H1 (cell line): ENCODE measurements at regions not wholly inside any gene's neighbourhood (a gene's known extent, or its start where the extent isn't known, plus 50 kb on each side); places are given as distances from the start of the nearest gene placed in this dataset.

Source experiments
- CTCF ChIA-PET: fragments of 300-600 bp; sonication (Branson Sonifier 250); formaldehyde crosslinking; loops from one replicate; lab custom pipeline; 2021; ENCODE audit not compliant: partially characterized antibody; lab: Charles Lee
- POLR2A ChIA-PET: fragments of 300-600 bp; sonication (Branson Sonifier 250); formaldehyde crosslinking; loops from one replicate; lab custom pipeline; 2021; ENCODE audit warnings: inconsistent platforms; ENCODE audit not compliant: partially characterized antibody; lab: Charles Lee
- DNase-seq, 2 experiments: peaks; one replicate each; pipeline versions ENCODE4 v3.0.0 to v3.0.0-alpha.2; 2010 to 2022; ENCODE audit warnings: low spot score in 2 of 2, low read depth in 1 of 2, mixed read lengths in 1 of 2
- FAIRE-seq: peaks from 2 replicates; lab custom pipeline; 2011; peaks lifted over from hg19 to GRCh38; lab: Jason Lieb, UNC
- H2AFZ ChIP-seq: 2 replicates; pipeline ENCODE4 v1.8.1; 2012; ENCODE audit warnings: low read length, inconsistent platforms
- H2AK5ac ChIP-seq: 2 replicates; pipeline ENCODE4 v1.6.1; 2013; ENCODE audit warnings: low read depth, low read length
- H2BK120ac ChIP-seq: replicated peaks from 2 replicates; pipeline ENCODE3; 2013; ENCODE audit warnings: low read depth, low read length, inconsistent platforms
- H2BK12ac ChIP-seq: 2 replicates; pipeline ENCODE4 v1.6.1; 2013; ENCODE audit warnings: low read depth, low read length
- H2BK15ac ChIP-seq: 2 replicates; pipeline ENCODE4 v1.6.1; 2013; ENCODE audit warnings: low read length
- H2BK20ac ChIP-seq: 2 replicates; pipeline ENCODE4 v1.6.1; 2013; ENCODE audit warnings: low read length
- H2BK5ac ChIP-seq: 2 replicates; pipeline ENCODE4 v1.6.1; 2013; ENCODE audit warnings: low read depth, low read length
- H3K14ac ChIP-seq: 2 replicates; pipeline ENCODE4 v1.6.1; 2013; ENCODE audit warnings: inconsistent platforms; ENCODE audit not compliant: insufficient read length
- H3K18ac ChIP-seq: 2 replicates; pipeline ENCODE4 v1.6.1; 2013; ENCODE audit warnings: low read length; ENCODE audit errors: extremely low read depth
- H3K23ac ChIP-seq: 2 replicates; pipeline ENCODE4 v1.6.1; 2013; ENCODE audit warnings: inconsistent platforms; ENCODE audit not compliant: insufficient read length
- H3K23me2 ChIP-seq: 2 replicates; pipeline ENCODE4 v1.6.1; 2013; ENCODE audit warnings: low read depth, low read length
- H3K27ac ChIP-seq: 2 replicates; pipeline ENCODE4 v1.6.1; 2011; ENCODE audit warnings: low read depth, low read length, inconsistent platforms
- H3K27me3 ChIP-seq, 4 experiments: replicated peaks in 1 of 4; 1 replicate in 1 of 4; 2 replicates in 3 of 4; pipeline versions ENCODE4 v1.6.1 to v1.8.1; 2011 to 2013; ENCODE audit warnings: low read length in 3 of 4, mild to moderate bottlenecking in 3 of 4, inconsistent platforms in 2 of 4, mixed read lengths in 2 of 4, moderate library complexity in 1 of 4; ENCODE audit not compliant: control insufficient read depth in 3 of 4, insufficient read depth in 3 of 4; ENCODE audit errors: extremely low read depth in 1 of 4
- H3K36me3 ChIP-seq, 4 experiments: 2 replicates each; pipeline versions ENCODE4 v1.6.1 to v1.8.1; 2011 to 2013; ENCODE audit warnings: mild to moderate bottlenecking in 4 of 4, low read length in 3 of 4, moderate library complexity in 2 of 4, control low read depth in 1 of 4, inconsistent platforms in 1 of 4; ENCODE audit not compliant: insufficient read depth in 4 of 4, control insufficient read depth in 2 of 4
- H3K4ac ChIP-seq: replicated peaks from 2 replicates; pipeline ENCODE3; 2013; ENCODE audit warnings: low read length, low read depth, mixed read lengths, inconsistent platforms; ENCODE audit not compliant: insufficient read length
- H3K4me1 ChIP-seq, 4 experiments: replicated peaks in 1 of 4; 1 replicate in 1 of 4; 2 replicates in 3 of 4; pipeline versions ENCODE4 v1.6.1 to v1.8.1; 2011 to 2013; ENCODE audit warnings: low read length in 3 of 4, inconsistent platforms in 2 of 4, mixed read lengths in 1 of 4; ENCODE audit not compliant: insufficient read depth in 4 of 4, control insufficient read depth in 3 of 4
- H3K4me2 ChIP-seq, 2 experiments: 2 replicates each; pipeline versions ENCODE4 v1.6.1 to v1.8.1; 2011 to 2013; ENCODE audit warnings: low read depth in 2 of 2, low read length in 2 of 2, control low read depth in 1 of 2, inconsistent platforms in 1 of 2, mild to moderate bottlenecking in 1 of 2; ENCODE audit not compliant: insufficient read depth in 1 of 2
- H3K4me3 ChIP-seq, 4 experiments: fragments of 200-600, 300-600 bp in 1 of 4; sonication (generic), shearing (Covaris generic), sonication (Bioruptor Twin) in 1 of 4; 2 replicates each; pipeline versions ENCODE4 v1.5.1 to v1.8.1; 2011 to 2016; ENCODE audit warnings: low read length in 4 of 4, low read depth in 3 of 4, control low read depth in 2 of 4, inconsistent platforms in 2 of 4, mild to moderate bottlenecking in 2 of 4, mixed read lengths in 1 of 4, moderate library complexity in 1 of 4; ENCODE audit not compliant: insufficient read depth in 2 of 4; ENCODE audit errors: extremely low read depth in 1 of 4
- H3K56ac ChIP-seq: replicated peaks from 2 replicates; pipeline ENCODE3; 2013; ENCODE audit warnings: low read depth, mild to moderate bottlenecking, mixed read lengths, low read length, inconsistent platforms; ENCODE audit not compliant: insufficient read length
- H3K79me1 ChIP-seq: 2 replicates; pipeline ENCODE4 v1.6.1; 2013; ENCODE audit warnings: low read depth, low read length, control low read depth
- H3K79me2 ChIP-seq, 2 experiments: 2 replicates each; pipeline versions ENCODE4 v1.6.1 to v1.8.1; 2012 to 2013; ENCODE audit warnings: low read length in 2 of 2, mild to moderate bottlenecking in 2 of 2, inconsistent platforms in 1 of 2; ENCODE audit not compliant: insufficient read depth in 2 of 2, control insufficient read depth in 1 of 2
- H3K9ac ChIP-seq, 4 experiments: replicated peaks in 1 of 4; 1 replicate in 1 of 4; 2 replicates in 3 of 4; pipeline versions ENCODE4 v1.6.1 to v1.8.1; 2011 to 2013; ENCODE audit warnings: low read depth in 3 of 4, low read length in 3 of 4, control low read depth in 2 of 4, mild to moderate bottlenecking in 2 of 4, moderate library complexity in 2 of 4, inconsistent platforms in 1 of 4; ENCODE audit errors: extremely low read depth in 1 of 4
- H3K9me3 ChIP-seq, 2 experiments: 2 replicates each; pipeline versions ENCODE4 v1.6.1 to v1.8.1; 2012 to 2013; ENCODE audit warnings: mild to moderate bottlenecking in 2 of 2, moderate library complexity in 2 of 2, control low read depth in 1 of 2, inconsistent platforms in 1 of 2, low read depth in 1 of 2, low read length in 1 of 2, mixed read lengths in 1 of 2; ENCODE audit not compliant: insufficient read depth in 2 of 2
- H4K20me1 ChIP-seq, 2 experiments: replicated peaks in 1 of 2; 2 replicates each; pipeline versions ENCODE3 to v1.8.1; 2011 to 2013; ENCODE audit warnings: inconsistent platforms in 2 of 2, low read length in 2 of 2, mild to moderate bottlenecking in 1 of 2; ENCODE audit not compliant: insufficient read depth in 2 of 2, control insufficient read depth in 1 of 2
- H4K5ac ChIP-seq: 2 replicates; pipeline ENCODE4 v1.6.1; 2013; ENCODE audit warnings: low read length, low read depth, mixed read lengths, inconsistent platforms; ENCODE audit not compliant: insufficient read length
- H4K8ac ChIP-seq: 2 replicates; pipeline ENCODE4 v1.8.0; 2013; ENCODE audit warnings: mild to moderate bottlenecking, moderate library complexity, low read length, inconsistent platforms; ENCODE audit not compliant: insufficient read depth; ENCODE audit errors: extremely low read depth
- H4K91ac ChIP-seq: replicated peaks from 2 replicates; pipeline ENCODE3; 2013; ENCODE audit warnings: low read length, mixed read lengths, inconsistent platforms; ENCODE audit not compliant: insufficient read length
- CBX5 ChIP-seq: fragments of 300-800, 300-1000 bp; sonication (generic); IDR thresholded peaks from 2 replicates; pipeline ENCODE4 v1.7.1; 2016; ENCODE audit warnings: antibody characterized with exemption, low read length, low read depth
- CREB1 ChIP-seq: IDR thresholded peaks from 2 replicates; pipeline ENCODE4 v1.6.1; 2012; ENCODE audit warnings: inconsistent platforms
- EGR1 ChIP-seq: IDR thresholded peaks from 2 replicates; pipeline ENCODE4 v1.6.1; 2011; ENCODE audit warnings: low read depth, low read length, borderline replicate concordance
- EZH2 ChIP-seq: fragments of 200-600 bp; sonication (generic); IDR thresholded peaks from 2 replicates; pipeline ENCODE4 v1.7.1; 2012; ENCODE audit warnings: low read depth, mild to moderate bottlenecking, moderate library complexity, low read length, inconsistent platforms; ENCODE audit not compliant: severe bottlenecking
- GABPA ChIP-seq: IDR thresholded peaks from 2 replicates; pipeline ENCODE4 v1.6.1; 2011; ENCODE audit warnings: mild to moderate bottlenecking, low read length, moderate library complexity, borderline replicate concordance; ENCODE audit not compliant: insufficient read depth
- GTF2F1 ChIP-seq: IDR thresholded peaks from 2 replicates; pipeline ENCODE4 v1.6.1; 2012; ENCODE audit warnings: low read depth, low read length, improper control_type of control experiment, borderline replicate concordance
- PHF8 ChIP-seq: fragments of 200-600 bp; sonication (generic); conservative IDR thresholded peaks from 2 replicates; pipeline ENCODE4 v1.7.1; 2012; ENCODE audit warnings: low read depth, mild to moderate bottlenecking, inconsistent platforms, low read length, moderate library complexity
- SP2 ChIP-seq: IDR thresholded peaks from 2 replicates; pipeline ENCODE4 v1.6.1; 2012; ENCODE audit warnings: mild to moderate bottlenecking, low read length, inconsistent platforms
- SRF ChIP-seq: IDR thresholded peaks from 2 replicates; pipeline ENCODE4 v1.6.1; 2011; ENCODE audit warnings: mild to moderate bottlenecking, low read depth, low read length, moderate library complexity
- USF2 ChIP-seq: IDR thresholded peaks from 2 replicates; pipeline ENCODE4 v1.6.1; 2011; ENCODE audit warnings: low read length, improper control_type of control experiment
- ZNF274 ChIP-seq: IDR thresholded peaks from 2 replicates; pipeline ENCODE4 v1.7.0; 2012; ENCODE audit warnings: low read length, borderline replicate concordance; ENCODE audit errors: extremely low read depth
- WGBS, 2 experiments: shearing (Covaris generic) in 1 of 2; methylation state at CpG; one replicate each; pipeline versions ENCODE4 v1.1.6 to v1.1.7; 2013 to 2015; ENCODE audit warnings: low lambda C conversion rate in 2 of 2, mixed read lengths in 2 of 2, inconsistent platforms in 1 of 2, low coverage in 1 of 2, missing lambda C conversion rate in 1 of 2; ENCODE audit not compliant: insufficient replicate concordance in 2 of 2, insufficient coverage in 1 of 2, insufficient read length in 1 of 2; ENCODE audit errors: extremely low coverage in 1 of 2, missing lambda C conversion rate in 1 of 2; 5-methylcytosine and 5-hydroxymethylcytosine counted together
- TF ChIP-seq, protein P1 (sequence below): IDR thresholded peaks from 2 replicates; pipeline ENCODE4 v1.6.1; 2012; ENCODE audit warnings: inconsistent platforms
- TF ChIP-seq, protein P2 (sequence below): IDR thresholded peaks from 2 replicates; pipeline ENCODE4 v1.6.1; 2012; ENCODE audit warnings: inconsistent platforms

DNA sequence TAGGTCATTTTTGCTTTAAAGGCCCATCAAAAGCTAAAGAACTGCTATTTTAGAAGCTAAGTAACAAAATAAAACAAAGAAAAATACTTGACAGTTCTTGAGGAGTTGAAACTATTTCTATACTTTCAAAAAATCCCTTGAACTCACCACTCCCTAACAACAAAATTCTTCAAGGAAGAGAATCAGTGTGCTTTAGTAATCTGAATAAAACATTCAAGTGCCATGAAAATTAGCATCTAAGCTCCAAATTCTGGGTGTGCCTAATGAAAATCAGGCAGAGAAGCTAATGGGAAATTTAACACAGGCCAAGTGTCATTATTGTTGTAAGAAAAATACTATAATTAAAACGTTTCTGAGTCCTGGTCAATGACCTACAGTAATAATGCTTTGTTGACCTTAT, 456.3 kb downstream of the ZEB2 start:
- Histone ChIP-seq H3K56ac (no peak overlapping the region), H3K4me1 (no peaks in the 10 kb centered on the region), H2BK5ac (no peak overlapping the region), H2AFZ (no peak overlapping the region), H2BK20ac (no peak overlapping the region), H3K27ac (no peak overlapping the region), H3K79me2 (no peaks in the 10 kb centered on the region), H2AK5ac (no peak overlapping the region), H3K14ac (no peak overlapping the region), H3K27me3 (no peaks in the 10 kb centered on the region), H2BK120ac (no peak overlapping the region), H3K23me2 (no peaks in the 10 kb centered on the region), H4K8ac (no peak overlapping the region), H4K20me1 (no peaks in the 10 kb centered on the region), H3K23ac (no peak overlapping the region), H3K9ac (no peak overlapping the region), H2BK15ac (no peak overlapping the region), H3K36me3 (no peaks in the 10 kb centered on the region), H2BK12ac (no peak overlapping the region), H3K18ac (no peak overlapping the region), H3K9me3 (no peaks in the 10 kb centered on the region), H4K91ac (no peak overlapping the region), H3K4me2 (no peak overlapping the region), H3K4me3 (no peak overlapping the region), H3K4ac (no peak overlapping the region), H3K79me1 (no peaks in the 10 kb centered on the region), H4K5ac (no peak overlapping the region)
- DNase-seq (no peak), FAIRE-seq (no peak)
- ChIA-PET CTCF (no interaction called here), POLR2A (no interaction called here)
- WGBS, 2 experiments: 65% methylated on average over 1 of the region's 1 CpG; no CpG with 5 or more reads in 1 of the 2 experiments
- no peak for TF ChIP-seq GTF2F1
- no peak for TF ChIP-seq EZH2
- TF ChIP-seq, protein P1, sequence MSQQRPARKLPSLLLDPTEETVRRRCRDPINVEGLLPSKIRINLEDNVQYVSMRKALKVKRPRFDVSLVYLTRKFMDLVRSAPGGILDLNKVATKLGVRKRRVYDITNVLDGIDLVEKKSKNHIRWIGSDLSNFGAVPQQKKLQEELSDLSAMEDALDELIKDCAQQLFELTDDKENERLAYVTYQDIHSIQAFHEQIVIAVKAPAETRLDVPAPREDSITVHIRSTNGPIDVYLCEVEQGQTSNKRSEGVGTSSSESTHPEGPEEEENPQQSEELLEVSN: no peak
- TF ChIP-seq CBX5: no peak
- no peak for TF ChIP-seq USF2
- TF ChIP-seq SP2: no peak
- TF ChIP-seq, protein P2, sequence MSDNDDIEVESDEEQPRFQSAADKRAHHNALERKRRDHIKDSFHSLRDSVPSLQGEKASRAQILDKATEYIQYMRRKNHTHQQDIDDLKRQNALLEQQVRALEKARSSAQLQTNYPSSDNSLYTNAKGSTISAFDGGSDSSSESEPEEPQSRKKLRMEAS: no peak
- TF ChIP-seq EGR1: no peak
- TF ChIP-seq PHF8: no peak
- no peak for TF ChIP-seq SRF
- TF ChIP-seq ZNF274: no peak
- TF ChIP-seq GABPA: no peak
- TF ChIP-seq CREB1: no peak
